ENCODE measurements at regions not wholly inside any gene's neighbourhood (a gene's known extent, or its start where the extent isn't known, plus 50 kb on each side); places are given as distances from the start of the nearest gene placed in this dataset.
"Not testable (repeated sequence)": the region's sequence is repeated elsewhere in the genome, so short reads cannot be mapped to it uniquely, and the experiment has no call there.

GRCh38 chr4:160549951-160550519, 1447.2 kb downstream of the RAPGEF2 start:
- DNase-seq = not testable (repeated sequence)

- DNase-seq = no peak
Observed at GRCh38 chr4:160562661-160563060, 1459.8 kb downstream of the RAPGEF2 start.

GRCh38 chr4:160563552-160564282, 1460.8 kb downstream of the RAPGEF2 start:
- DNase-seq = no peak

GRCh38 chr4:160567634-160568033, 1464.8 kb downstream of the RAPGEF2 start:
- no peak for DNase-seq

GRCh38 chr4:160570271-160570670, 1467.4 kb downstream of the RAPGEF2 start:
- DNase-seq = no peak

GRCh38 chr4:160574272-160574671, 1471.4 kb downstream of the RAPGEF2 start:
- not testable (repeated sequence) for DNase-seq

- DNase-seq = no peak
Observed at GRCh38 chr4:160580581-160580980, 1477.7 kb downstream of the RAPGEF2 start.

- DNase-seq = no peak
Observed at GRCh38 chr4:160592258-160592657, 1489.4 kb downstream of the RAPGEF2 start.

GRCh38 chr4:160595646-160596045, 1492.8 kb downstream of the RAPGEF2 start:
- DNase-seq = no peak

- DNase-seq = no peak
Observed at GRCh38 chr4:160604541-160604940, 1501.7 kb downstream of the RAPGEF2 start.

- no peak for DNase-seq
Observed at GRCh38 chr4:160611181-160611580, 1508.3 kb downstream of the RAPGEF2 start.

GRCh38 chr4:160631044-160631443, 1528.2 kb downstream of the RAPGEF2 start:
- no peak for DNase-seq

- DNase-seq = no peak
Observed at GRCh38 chr4:160652790-160653189, 1511.0 kb downstream of the FSTL5 start.

- DNase-seq = no peak
Observed at GRCh38 chr4:160675550-160675949, 1488.2 kb downstream of the FSTL5 start.

- DNase-seq = no peak
Observed at GRCh38 chr4:160685729-160686128, 1478.1 kb downstream of the FSTL5 start.

GRCh38 chr4:160701671-160702070, 1462.1 kb downstream of the FSTL5 start:
- no peak for DNase-seq

- no peak for DNase-seq
Observed at GRCh38 chr4:160709026-160709425, 1454.8 kb downstream of the FSTL5 start.

GRCh38 chr4:160709546-160709945, 1454.3 kb downstream of the FSTL5 start:
- no peak for DNase-seq

GRCh38 chr4:160716551-160716950, 1447.2 kb downstream of the FSTL5 start:
- DNase-seq = no peak

GRCh38 chr4:160717848-160718247, 1446.0 kb downstream of the FSTL5 start:
- no peak for DNase-seq

- no peak for DNase-seq
Observed at GRCh38 chr4:160724063-160724462, 1439.7 kb downstream of the FSTL5 start.

GRCh38 chr4:160745126-160745525, 1418.7 kb downstream of the FSTL5 start:
- DNase-seq = no peak

GRCh38 chr4:160746585-160746984, 1417.2 kb downstream of the FSTL5 start:
- not testable (repeated sequence) for DNase-seq

GRCh38 chr4:160772668-160773067, 1391.1 kb downstream of the FSTL5 start:
- DNase-seq = no peak

- DNase-seq = no peak
Observed at GRCh38 chr4:160795216-160795615, 1368.6 kb downstream of the FSTL5 start.
